ENCODE measurements at regions not wholly inside any gene's neighbourhood (a gene's known extent, or its start where the extent isn't known, plus 50 kb on each side); places are given as distances from the start of the nearest gene placed in this dataset.

DNA sequence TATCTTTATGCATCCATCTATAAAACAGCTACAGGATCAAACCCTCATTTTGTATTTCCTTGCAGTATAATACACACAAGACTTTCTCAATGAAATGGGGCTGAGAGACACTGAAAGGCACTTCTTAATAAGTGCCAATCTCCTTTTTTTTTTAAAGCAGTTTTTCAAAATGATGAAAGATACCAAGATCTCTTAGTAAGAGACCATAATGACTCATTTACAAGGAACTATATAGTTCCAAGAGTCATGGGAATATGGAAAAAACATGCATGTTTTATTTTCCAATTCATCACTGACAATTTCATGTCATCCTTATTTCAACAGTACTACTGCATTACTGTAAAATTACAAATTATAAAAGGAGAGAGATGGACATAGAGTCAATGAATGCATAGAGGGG lies 973.7 kb downstream of the GATA3 start:
- no peak for TF ChIP-seq EZH2 (IDR thresholded peaks at IDR 0.05; ENCODE audit: borderline replicate concordance)
- TF ChIP-seq, protein P1, sequence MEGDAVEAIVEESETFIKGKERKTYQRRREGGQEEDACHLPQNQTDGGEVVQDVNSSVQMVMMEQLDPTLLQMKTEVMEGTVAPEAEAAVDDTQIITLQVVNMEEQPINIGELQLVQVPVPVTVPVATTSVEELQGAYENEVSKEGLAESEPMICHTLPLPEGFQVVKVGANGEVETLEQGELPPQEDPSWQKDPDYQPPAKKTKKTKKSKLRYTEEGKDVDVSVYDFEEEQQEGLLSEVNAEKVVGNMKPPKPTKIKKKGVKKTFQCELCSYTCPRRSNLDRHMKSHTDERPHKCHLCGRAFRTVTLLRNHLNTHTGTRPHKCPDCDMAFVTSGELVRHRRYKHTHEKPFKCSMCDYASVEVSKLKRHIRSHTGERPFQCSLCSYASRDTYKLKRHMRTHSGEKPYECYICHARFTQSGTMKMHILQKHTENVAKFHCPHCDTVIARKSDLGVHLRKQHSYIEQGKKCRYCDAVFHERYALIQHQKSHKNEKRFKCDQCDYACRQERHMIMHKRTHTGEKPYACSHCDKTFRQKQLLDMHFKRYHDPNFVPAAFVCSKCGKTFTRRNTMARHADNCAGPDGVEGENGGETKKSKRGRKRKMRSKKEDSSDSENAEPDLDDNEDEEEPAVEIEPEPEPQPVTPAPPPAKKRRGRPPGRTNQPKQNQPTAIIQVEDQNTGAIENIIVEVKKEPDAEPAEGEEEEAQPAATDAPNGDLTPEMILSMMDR (IDR thresholded peaks at IDR 0.05; ENCODE audit: poor library complexity): no peak
